NCI-H82 treated with DMSO at 0.1 percent for 48 hours (cell line): ENCODE measurements at regions not wholly inside any gene's neighbourhood (a gene's known extent, or its start where the extent isn't known, plus 50 kb on each side); places are given as distances from the start of the nearest gene placed in this dataset.
A peak's percentile ranks its signal among the peaks of the same experiment; 100 is the strongest.

Experiments
- DNase-seq: peaks from one replicate; lab custom pipeline; 2025; ENCODE audit not compliant: unreplicated experiment; lab: John Stamatoyannopoulos, UW

GRCh38 chr22:48050836-48051235 lies 1288.4 kb downstream of the TBC1D22A start:
- no peak for DNase-seq

- DNase-seq, result no peak
Observed at GRCh38 chr22:48049116-48049515, 1286.7 kb downstream of the TBC1D22A start.

GRCh38 chr22:48047722-48048500 lies 1285.5 kb downstream of the TBC1D22A start:
- no peak for DNase-seq

GRCh38 chr22:48045369-48045768 lies 1282.9 kb downstream of the TBC1D22A start:
- DNase-seq, result no peak

DNA sequence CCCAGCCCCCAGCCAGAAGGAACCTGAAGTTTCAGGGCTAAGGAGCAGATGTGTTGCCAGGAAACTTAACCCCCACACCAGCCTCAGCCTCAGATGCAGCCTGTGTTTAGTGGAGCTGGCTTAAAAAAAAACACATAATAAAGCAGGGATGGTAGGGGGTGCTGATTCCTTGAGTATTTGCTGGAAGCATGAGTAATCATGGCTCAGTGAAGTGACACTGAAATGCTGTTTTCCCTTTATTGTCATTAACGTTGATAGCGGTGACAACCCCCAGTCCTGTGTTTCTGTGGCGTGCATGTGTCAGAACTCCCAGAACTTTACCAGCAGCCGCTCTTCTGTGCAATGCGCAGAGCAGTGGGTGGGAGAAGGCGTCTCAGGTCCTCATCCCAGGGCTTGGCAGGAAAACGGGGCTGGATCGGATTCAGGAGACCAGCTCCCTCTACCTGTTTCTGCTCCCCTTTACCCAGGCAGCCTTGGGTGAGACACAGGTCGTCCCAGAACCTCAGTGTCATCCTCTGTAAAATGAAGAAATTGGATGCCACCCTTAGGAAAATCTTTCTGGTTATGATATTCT lies 1282.1 kb downstream of the TBC1D22A start:
- no peak for DNase-seq

DNA sequence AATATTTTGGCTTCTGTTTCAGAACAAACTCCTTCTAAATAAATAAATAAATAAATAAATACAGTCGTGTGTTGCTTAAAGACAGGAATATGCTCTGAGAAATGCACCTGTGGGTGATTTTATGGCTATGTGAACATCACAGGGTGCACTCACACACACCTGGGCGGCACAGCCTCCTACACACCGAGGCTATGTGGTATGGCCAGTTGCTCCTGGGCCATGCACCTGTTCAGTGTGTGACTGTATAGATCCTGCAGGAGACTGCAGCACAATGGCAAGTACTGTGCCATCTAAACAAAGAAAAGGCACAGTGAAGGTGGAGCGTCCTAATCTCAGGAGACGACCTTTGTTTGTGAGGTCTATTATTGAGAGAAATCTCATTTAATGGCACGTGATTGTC lies 1281.1 kb downstream of the TBC1D22A start:
- DNase-seq, result no peak

DNA sequence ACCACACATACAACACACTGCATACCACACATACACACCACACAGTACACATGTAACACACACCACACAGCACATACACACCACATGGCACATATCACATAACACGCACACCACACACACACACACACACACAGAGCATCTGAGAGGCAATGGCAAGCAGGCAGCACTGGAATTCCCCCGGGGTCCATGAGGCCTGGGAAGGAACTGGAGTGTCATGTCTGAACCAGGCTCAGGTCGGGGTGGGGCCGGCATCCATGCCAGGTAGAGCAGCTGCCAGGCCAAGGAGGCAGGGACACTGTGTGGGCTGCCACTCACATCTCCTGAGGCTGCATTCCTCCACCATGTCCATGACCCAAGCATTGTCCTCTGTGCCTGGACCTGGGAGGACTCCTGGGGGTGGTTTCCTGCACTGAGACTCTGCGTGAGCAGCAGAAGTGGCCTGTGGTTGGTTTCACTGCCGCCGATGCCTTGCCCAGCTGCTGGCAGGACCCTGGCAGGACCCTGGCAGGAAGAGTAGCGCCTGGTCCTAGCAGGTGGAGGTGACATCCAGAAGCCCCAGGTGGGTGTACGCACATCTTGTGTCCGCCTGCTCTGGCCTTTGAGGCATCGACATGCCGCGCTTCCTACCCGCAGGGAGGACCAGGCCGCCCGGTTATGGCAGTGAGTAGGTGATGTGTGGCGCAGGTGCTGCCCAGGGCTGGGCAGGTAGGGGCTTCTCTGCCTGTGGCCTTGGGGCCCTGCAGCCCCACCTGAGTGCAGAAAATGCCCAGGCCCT lies 1280.4 kb downstream of the TBC1D22A start:
- DNase-seq, result no peak

GRCh38 chr22:48039326-48039725 lies 1276.9 kb downstream of the TBC1D22A start:
- no peak for DNase-seq

DNA sequence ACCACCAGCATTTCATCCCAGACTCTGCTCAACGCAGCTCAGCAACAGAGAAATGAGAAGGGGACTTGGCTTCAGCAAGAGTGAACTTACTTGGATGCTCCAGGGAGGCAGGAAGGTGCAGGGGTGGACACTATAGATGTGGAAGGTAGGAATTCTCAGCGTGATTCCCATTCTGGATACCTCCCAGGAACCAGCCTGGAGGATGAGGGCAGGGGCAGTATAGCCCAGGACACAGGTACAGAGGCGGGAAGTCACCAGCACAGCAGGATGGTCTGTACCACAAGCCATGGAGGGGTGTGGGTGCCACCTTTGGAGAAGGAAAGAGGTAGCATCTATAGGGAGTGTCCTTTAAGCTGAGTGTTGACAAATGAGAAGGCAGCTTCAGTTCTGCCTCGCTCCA lies 1275.2 kb downstream of the TBC1D22A start:
- DNase-seq, result no peak

DNA sequence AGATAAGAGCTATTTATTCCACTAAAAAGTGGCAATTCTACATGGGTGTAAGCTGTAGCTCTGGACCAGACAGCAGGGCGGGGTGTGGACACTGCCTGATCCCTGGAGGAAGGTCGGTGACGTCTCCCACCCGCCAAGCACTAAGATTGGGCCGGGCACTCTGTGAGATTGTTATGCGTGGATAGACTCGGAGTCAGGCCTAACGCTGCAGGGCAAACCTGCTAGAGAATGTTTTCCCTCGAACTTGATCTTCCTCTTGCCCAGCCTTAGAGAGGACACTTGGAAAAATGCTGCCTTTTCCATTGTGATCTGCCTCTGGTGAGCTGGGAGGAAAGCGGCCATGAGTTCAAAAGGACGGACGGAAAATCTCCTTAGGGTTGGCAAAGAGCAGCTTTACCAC lies 1273.4 kb downstream of the TBC1D22A start:
- no peak for DNase-seq

- no peak for DNase-seq
Observed at GRCh38 chr22:48031589-48031988, 1269.1 kb downstream of the TBC1D22A start.

- no peak for DNase-seq
Observed at GRCh38 chr22:48025096-48025495, 1262.6 kb downstream of the TBC1D22A start.

GRCh38 chr22:48021991-48022401 lies 1259.5 kb downstream of the TBC1D22A start:
- peak; percentile 44 for DNase-seq

- no peak for DNase-seq
Observed at GRCh38 chr22:48018346-48018745, 1255.9 kb downstream of the TBC1D22A start.

DNA sequence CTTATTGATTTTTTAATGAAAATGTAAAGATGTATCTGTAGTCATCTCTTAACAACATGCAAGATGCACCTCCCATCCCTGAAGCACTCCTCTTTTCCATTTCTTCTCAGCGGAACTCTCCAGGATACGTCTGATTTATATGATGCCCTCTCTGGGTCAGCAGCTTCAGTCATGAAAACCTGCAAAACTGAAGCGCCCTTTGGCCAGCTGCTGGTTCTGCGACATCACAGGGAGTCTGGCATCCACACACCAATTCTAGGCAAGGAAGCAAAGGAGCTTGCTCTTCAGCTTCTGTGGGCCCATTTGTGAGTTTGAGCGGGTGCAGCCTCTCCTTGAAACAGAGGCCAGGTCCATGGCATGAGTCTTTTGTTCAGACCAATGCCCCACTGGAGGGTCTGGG lies 1253.3 kb downstream of the TBC1D22A start:
- DNase-seq, result no peak

GRCh38 chr22:48004936-48005335 lies 1242.5 kb downstream of the TBC1D22A start:
- no peak for DNase-seq

DNA sequence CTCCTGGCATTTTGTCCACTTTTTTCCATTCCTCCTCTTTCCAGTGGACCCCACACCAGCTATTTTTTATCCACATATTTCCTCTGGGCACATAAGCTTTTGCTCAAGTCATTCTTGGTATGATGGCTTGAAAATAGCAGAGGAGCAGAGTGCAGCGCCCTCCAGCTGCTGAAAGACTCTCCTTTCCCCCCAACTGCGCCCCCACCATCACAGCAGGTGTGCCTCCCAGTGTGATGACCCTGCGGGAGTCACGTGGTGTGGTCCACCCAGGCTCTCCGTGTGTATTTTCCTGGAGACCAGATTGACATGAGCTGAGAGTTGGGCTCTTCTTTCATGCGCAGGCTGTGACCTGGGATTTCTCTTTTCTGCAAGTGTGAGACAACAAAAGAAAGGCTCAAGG lies 1241.6 kb downstream of the TBC1D22A start:
- DNase-seq, result no peak

DNA sequence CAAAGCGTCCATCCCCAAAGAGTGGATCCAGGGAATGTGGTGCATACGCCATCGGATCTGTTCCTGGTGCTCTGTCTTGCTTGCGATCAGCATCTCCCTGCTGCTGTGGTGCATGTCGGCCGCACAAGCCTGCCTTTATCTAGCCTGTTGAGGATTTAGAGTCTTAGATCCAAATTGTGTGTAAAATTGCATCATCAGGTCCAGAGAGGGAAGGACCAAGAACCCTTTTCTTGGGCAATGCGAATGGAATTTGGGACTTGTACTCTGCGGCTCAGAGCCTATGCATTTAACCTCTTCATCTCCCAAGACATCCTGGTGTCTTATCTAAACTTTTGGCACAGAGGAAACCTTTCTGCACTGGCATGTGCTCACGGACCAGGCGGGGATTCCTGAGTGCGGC lies 1238.7 kb downstream of the TBC1D22A start:
- DNase-seq, result no peak

DNA sequence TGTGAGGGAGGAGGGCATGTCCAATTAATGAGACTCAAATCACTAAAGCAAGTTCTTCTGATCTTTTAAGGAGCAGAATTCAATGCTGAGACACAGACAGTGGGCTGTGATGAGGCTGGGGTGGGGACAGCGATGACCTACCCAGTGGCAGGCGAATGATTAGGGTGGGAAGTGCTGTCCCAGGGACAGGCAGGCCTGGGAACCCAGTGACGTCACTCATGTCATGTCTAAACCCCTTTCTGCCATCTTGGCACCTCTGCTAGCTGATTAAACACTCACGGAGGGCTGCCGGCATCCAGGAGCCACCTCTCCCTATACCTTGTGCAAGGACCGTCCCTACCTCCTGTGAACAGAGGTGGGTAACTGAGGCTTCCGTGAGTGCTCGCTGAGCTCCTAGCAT lies 1235.2 kb downstream of the TBC1D22A start:
- DNase-seq, result no peak

DNA sequence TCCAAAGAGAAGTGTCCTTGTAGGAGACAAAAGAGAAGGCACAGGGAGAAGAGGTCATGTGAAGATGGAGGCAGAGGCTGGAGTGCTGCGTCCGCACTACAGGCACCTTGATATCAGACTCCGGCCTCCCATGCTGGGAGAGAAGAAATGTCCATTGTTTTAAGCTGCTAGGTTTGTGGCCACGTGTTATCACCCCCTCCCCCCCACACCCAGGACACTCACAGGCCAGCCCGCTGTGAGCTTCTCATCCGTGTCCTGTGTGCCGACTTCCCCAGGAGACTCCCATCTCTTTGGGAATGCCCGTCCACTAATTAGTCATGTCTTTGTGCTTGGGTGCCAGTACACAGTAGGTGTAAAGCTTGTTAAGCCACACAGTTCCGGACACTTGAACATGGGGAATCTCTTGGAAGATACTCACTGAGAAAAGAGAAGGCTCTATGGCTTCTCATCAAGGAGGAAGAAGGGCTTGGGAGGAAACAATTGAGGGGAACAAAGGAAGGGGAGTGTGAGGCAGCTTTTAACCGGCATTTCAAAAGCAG lies 1234.7 kb downstream of the TBC1D22A start:
- DNase-seq, result no peak

GRCh38 chr22:47996446-47996857 lies 1234.0 kb downstream of the TBC1D22A start:
- no peak for DNase-seq

DNA sequence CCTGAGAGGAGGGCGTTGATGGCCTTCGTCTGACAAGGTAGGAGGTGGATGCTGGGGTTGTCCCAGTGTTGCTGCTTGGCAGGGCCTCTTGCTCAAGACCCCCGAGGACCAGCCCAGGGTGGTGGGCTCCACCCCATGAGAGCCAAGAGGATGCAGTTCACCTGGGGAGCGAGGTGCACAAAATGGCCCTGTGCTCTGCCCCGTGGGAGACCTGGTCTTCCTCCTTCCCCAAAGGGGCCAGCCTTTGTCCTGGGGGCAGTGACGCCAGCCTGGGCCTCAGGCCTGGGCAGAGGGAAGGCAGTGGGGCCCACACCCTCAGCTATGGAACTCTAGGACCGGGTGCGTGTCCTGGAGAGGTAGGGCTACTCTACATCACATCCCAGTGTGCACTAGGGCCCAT lies 1233.3 kb downstream of the TBC1D22A start:
- no peak for DNase-seq
